ENCODE measurements at regions not wholly inside any gene's neighbourhood (a gene's known extent, or its start where the extent isn't known, plus 50 kb on each side); places are given as distances from the start of the nearest gene placed in this dataset.

DNA sequence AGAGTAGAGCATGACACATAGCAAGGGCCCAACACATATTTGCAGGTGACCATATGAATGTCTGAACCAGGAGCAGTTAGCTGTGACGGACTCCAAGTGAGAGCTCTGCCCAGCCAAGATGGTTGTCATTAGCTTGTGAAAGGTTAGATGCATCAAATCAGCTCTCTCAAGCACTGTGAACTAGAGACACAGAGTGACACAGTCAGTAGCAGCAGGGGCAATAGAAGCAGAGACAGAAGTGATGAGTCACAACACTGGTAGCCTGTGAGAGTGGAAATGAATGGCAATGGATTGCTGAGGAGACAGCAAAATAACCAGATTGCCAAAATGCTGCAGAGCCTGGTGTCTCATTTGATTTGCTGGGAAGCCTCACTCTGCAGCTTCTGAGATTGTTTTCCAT, 558.9 kb downstream of the PKHD1 start:
- TF ChIP-seq GATA2 (IDR thresholded peaks at IDR 0.05; ENCODE audit: low read depth, low read length) (no peak), GATA3 (IDR thresholded peaks at IDR 0.05; ENCODE audit: low read depth, low read length) (no peak)

Data from SH-SY5Y (cell line).